Ureter (tissue), 1 donor: ENCODE measurements at regions not wholly inside any gene's neighbourhood (a gene's known extent, or its start where the extent isn't known, plus 50 kb on each side); places are given as distances from the start of the nearest gene placed in this dataset.
"Not testable (repeated sequence)": the region's sequence is repeated elsewhere in the genome, so short reads cannot be mapped to it uniquely, and the experiment has no call there.

Experiments used
- DNase-seq: peaks from one replicate; pipeline ENCODE4 v3.0.0-alpha.2; 2020; ENCODE audit warnings: low spot score
- donor health status: DM: yes; HTN: yes; CAD: no.

GRCh38 chr11:27242591-27242990 is 120.4 kb downstream of the CCDC34 start:
- no peak for DNase-seq

GRCh38 chr11:27241311-27242122 is 121.5 kb downstream of the CCDC34 start:
- DNase-seq = no peak

GRCh38 chr11:27239305-27239942 is 123.6 kb downstream of the CCDC34 start:
- DNase-seq = no peak

GRCh38 chr11:27238811-27239210 is 124.2 kb downstream of the CCDC34 start:
- no peak for DNase-seq

GRCh38 chr11:27237643-27238042 is 125.4 kb downstream of the CCDC34 start:
- DNase-seq = no peak

GRCh38 chr11:27234961-27235360 is 128.1 kb downstream of the CCDC34 start:
- DNase-seq = no peak

- no peak for DNase-seq
Observed at GRCh38 chr11:27234043-27234668, 128.9 kb downstream of the CCDC34 start.

GRCh38 chr11:27233654-27234042 is 129.4 kb downstream of the CCDC34 start:
- DNase-seq = no peak

GRCh38 chr11:27231530-27231929 is 131.5 kb downstream of the CCDC34 start:
- DNase-seq = no peak

GRCh38 chr11:27230192-27230572 is 132.8 kb downstream of the CCDC34 start:
- DNase-seq = no peak

GRCh38 chr11:27229511-27230191 is 133.4 kb downstream of the CCDC34 start:
- no peak for DNase-seq

- no peak for DNase-seq
Observed at GRCh38 chr11:27228906-27229290, 134.1 kb downstream of the CCDC34 start.

- no peak for DNase-seq
Observed at GRCh38 chr11:27228232-27228905, 134.6 kb downstream of the CCDC34 start.

- no peak for DNase-seq
Observed at GRCh38 chr11:27227736-27228135, 135.3 kb downstream of the CCDC34 start.

- DNase-seq = not testable (repeated sequence)
Observed at GRCh38 chr11:27219487-27220039, 143.5 kb downstream of the CCDC34 start.

- no peak for DNase-seq
Observed at GRCh38 chr11:27218421-27219038, 144.5 kb downstream of the CCDC34 start.

GRCh38 chr11:27217948-27218420 is 145.0 kb downstream of the CCDC34 start:
- DNase-seq = no peak

- no peak for DNase-seq
Observed at GRCh38 chr11:27217496-27217895, 145.5 kb downstream of the CCDC34 start.

GRCh38 chr11:27216270-27217149 is 146.5 kb downstream of the CCDC34 start:
- peak; percentile 54 for DNase-seq
